GM18519 (cell line): ENCODE measurements at regions not wholly inside any gene's neighbourhood (a gene's known extent, or its start where the extent isn't known, plus 50 kb on each side); places are given as distances from the start of the nearest gene placed in this dataset.

Experiments used
- ATAC-seq: cut with Tn5 transposase; IDR thresholded peaks from one replicate; pipeline ENCODE4 v1.9.1; 2021; ENCODE audit warnings: mild to moderate bottlenecking, moderate library complexity; ENCODE audit not compliant: unreplicated experiment, low FRiP score

DNA sequence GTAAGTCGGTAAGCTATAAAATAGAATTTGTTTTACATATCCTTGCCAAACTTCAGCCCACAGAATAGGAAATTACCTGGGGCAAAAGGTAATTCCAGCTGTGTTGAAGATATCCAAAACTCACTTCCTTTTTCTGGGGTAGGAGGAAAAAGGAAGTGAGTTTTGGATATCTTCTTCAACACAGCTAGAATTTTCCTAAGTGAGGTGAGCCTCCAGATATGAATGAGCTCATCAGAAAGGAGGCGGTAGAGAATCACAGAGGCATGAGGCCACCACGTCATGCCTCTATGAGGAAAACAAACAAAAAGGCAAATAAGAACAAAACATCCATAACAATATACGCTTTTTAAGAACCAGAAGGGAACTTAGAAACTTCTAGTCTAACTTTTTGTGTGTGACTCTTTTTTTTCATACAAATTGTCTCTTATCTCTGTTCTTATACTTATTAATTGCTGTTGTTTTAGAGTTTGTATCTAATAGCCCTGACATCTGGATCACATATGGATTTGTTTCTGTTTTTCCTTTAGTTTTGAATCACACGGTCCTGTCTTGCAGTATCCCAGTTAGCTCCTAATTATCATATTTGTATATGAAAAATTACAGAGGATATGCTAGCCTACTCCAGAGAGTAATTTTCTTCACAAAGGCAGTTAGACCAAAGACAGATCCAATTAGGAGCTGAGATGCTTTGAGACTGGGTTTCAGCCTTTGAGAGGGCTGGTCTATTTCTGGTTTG lies 104.5 kb downstream of the RBM43 start:
- ATAC-seq, result no peak

DNA sequence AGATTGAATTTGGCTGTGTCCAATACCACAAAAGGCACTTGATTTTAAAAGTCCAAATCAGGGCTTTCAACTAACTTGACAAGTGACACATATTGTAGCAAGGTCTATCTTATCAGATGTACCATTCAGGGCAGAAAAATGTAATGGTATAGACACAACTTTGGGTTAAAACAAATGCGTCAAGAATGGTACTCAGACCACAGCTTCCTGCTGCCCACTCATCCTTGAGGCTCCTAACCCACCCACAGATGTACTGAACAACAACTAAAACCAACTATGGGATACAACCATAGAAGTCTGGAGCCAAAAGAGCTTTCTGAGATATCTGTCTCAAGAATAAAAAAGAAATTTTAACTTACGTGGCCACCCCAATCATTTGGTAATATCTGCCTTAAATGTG lies 105.2 kb downstream of the RBM43 start:
- no peak for ATAC-seq

DNA sequence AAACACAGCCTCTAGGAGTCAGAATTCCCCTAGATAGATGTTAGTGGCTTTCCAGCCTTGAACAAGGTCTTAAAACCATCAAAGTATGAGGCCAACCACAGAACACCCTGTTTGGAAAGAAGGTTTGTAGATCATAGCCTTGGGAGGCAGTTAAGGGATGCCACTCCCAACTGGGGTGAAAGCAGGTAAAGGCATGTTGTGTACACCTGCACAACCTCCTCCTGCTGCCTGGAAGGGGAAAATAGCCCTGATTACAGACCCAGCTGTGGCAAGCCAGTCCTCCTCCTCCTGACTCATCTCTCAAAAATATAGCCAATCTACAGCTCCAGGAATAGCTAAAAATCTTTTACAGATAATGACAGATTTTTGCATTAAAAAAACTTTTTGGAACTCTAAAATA lies 108.1 kb downstream of the RBM43 start:
- no peak for ATAC-seq

DNA sequence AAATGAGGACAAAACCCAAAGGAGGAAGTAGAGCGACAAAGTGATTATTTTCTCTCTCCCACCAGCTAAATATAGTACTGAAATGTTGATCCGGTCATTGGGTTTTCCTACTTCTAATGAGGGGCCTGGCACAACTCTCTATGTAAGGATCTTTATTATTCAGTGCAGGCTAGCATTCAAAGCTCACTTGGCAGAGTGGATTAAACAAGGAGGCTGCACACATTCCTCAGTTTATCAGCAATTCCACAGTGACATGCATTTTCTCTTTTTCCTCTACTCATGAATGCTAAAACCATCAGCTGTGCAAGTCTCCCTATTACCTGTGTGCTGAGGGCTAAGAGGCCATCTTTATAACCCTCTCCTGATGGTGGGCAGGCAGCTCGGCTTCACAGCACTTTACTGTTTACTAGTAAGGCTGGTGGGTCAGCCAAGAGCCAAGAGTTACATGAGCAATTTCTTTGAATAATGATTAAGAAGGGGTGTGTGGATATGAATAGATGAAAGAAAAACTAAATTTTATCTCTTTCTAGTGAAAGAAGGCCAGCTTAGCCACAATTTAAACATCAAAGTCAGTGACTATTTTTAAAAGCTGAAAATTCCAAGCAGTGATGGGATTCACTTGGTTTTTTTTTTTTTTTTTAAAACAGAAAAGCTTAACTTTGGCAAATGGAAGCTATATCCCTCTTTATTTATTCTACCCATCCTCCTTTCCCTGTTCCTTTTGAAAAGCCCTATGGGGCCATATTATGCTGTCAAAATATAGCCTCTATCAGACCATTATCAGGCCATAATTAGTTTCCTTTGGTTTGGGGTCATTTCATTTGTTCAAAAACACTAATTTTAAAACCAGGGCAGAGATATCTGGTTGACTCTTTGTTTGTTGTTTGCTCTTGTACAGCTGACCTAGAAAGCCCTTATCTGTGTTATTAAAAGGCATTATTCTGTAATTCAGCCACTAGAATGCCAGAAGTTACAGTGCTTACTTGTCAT lies 111.0 kb downstream of the RBM43 start:
- no peak for ATAC-seq

DNA sequence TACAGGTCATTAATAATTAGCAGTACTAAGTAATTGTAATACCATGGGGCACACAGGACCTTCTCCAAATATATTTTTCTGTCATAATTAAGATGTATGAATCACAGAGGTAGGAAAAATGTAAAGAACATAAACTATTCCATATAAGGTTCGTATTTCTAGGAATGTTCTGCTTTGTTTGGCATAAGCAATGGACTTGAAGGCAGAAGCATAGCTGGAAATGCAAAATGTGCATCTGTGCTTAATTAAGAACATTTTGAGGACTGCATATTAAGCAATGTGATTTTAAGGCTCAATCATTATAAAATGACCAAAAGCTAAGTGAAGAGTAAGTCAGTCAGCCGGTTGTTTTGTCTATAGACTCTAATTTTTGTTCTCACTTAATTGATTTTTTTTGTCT lies 123.2 kb downstream of the RBM43 start:
- ATAC-seq, result no peak

DNA sequence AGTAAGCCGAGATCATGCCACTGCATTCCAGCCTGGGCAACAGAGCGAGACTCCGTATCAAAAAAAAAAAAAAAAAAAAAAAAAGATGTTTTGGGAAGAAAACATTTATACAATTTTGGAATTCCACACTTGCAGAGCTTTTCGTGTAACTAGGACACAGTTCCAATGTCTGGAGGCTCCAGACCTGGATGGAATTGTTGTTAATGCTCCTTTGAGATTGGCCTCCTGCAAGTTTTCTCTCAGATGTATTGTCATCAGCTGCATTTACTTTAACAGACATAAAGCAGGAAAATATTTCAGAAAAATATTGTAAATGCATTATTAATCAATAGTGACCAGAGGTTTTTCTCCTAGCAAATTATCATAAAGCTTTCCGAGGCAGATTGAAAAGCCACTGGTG lies 124.1 kb downstream of the RBM43 start:
- no peak for ATAC-seq

DNA sequence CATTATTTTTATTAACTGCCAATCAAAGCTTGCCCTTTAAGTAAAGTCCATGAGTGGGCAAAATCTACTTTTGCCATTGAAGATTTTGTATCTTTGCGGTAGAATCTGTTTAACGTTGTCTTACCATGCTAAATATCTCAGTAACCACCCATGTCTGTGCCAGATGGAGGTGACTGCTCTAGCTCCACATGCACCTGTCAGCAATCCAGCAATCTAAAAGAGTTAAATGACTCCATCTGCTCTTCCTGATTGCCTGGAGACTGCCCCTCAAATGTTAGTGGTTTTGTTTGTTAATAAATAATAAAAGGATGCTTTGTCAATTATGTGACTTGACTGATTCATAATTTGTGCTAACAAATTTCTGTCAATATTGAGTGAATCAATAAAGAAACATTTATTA lies 141.7 kb downstream of the RBM43 start:
- no peak for ATAC-seq

DNA sequence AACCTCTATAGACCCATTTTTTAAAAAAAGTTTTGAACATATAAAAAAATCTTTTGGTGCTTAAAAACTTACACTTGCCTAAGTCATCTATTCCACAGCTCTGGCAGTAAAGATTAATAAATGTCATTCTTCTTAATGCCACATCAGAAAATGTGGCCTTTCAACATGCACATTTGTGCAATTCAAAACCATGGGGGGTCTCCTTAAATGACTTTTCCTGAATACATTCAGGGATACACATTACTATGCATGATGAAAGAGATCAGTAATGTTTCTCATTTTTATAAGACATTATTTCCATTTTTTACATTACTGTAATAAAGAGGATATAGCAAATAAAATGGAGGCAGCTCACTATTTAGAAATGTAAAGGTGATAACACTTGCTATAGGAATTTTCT lies 142.3 kb downstream of the RBM43 start:
- no peak for ATAC-seq

DNA sequence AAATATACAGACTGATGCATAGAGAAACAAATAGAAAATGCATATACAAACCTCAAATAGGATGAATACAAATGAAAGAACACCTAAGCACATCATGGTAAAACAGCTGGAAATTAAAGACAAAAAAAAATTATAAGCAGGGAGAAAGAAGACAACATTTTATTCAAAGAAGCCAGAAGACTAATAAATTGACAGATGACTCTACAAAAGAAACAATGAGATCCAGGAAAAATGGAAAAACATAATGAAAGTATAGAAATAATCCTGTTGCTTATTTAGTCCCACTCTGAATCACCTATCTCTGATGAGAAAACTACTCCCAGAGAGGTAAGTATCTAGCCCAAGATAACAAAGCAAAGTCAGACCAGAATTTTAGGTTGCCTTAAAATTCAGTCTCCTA lies 143.4 kb downstream of the RBM43 start:
- no peak for ATAC-seq

DNA sequence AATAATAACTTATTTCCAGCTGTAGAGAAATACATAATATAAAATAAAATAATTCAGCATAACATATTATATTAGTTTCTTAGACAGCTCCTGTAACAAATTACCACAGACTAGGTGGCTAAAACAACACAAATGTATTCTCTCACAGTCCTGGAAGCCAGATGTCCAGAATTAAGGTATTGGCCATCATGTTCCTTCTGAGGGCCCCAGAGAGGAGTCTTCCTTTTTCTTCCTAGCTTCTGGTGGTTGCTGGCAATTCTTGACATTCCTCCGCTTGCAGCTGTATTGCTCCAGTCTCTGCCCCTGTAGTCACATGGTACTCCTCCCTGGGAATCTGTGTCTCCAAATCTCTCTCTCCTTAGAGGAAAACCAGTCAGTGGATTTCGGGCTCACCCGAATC lies 146.8 kb downstream of the RBM43 start:
- ATAC-seq, result no peak

DNA sequence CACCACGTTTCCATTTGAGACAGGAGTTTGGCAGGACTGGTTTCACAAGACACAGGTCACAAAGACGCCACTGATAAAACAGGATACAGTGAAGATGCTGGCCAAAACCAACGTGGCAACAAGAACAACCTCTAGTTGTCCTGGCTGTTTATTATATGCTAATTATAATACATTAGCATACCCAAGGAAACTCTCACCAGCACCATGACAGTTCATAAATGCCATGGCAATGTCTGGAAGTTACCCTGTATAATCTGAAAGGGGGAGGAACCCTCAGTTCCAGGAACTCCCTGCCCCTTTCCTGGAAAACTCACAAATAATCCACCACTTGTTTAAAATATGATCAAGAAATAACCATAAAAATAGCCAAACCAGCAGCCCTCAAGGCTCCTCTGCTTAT lies 148.3 kb downstream of the RBM43 start:
- ATAC-seq, result no peak

DNA sequence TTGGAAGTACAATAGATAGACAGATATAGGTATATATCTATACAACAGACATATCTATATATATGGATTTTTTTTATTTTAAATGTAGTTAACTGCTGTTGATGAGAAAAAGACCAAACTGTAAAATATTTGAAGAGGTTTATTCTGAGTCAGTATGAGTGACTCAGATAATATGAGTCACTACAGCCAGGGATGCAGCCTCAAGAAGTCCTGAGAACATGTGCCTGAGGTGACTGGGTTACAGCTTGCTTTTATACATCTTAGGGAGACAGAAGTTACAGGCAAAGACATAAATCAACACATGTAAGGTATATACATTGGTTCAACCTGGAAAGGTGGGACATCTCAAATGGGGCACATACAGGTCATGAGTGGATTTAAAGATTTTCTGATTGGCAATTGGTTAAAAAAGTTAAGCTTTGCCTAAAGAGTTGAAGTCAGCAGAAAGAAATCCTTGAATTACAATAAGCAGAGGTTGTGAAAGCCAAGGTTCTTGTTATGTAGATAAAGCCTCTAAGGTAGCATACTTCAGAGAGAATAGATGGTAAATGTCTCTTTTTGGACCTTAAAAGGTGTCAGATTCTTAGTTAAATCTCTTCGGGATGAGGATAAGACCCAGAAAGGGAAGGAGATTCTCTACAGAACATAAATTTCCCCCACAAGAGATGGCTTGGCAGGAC lies 149.9 kb downstream of the RBM43 start:
- no peak for ATAC-seq

DNA sequence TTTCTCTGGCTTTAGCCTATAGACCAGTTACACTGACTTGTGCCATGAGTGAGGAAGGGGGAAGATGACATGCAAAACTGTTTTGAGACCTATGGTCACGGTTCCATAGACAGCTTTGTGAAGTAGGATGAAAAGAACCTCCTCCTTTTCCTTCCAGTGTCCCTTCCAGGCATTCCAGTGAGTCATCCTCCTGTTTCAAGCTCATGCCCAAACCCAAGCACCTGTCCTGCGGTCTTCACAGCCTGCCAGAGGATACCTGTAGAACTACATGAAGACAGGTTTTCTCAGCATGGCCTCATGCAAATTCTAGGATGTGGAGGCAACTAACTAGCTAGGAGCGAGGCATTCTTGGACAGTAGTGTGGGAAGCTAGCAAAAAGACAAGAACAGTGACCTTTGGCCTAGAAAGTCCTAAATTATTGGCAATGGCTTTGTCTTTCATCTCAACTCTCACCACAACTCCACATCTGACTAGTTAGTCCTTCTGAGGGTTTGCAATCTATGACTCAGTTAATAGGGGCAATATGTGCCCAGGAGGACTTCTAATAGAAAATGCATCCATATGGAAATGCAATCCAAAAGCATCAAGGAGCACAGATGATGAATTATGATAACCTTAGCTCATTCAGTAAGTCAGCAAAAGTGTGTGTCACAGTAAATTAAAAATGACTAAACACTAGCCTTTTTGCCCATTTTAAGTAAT lies 154.7 kb downstream of the RBM43 start:
- ATAC-seq, result no peak

DNA sequence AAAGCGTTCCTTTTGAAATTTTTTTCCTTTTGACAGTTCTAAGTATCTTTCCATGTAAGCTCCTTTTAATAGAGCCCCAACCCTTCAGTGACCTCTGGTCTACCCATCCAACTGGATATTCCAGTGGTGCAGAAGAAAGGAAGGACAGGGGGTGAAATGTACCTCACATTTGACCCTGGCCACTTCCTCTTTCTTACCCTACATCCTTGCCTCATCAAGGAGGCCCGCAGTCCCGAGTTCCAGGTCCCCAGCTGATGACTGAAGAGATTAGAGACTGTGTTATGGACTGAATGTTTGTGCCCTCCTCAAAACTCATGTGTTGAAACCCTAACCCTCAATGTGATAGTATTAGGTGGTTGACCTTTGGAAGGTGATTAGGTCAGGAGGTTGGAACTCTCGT lies 158.1 kb downstream of the RBM43 start:
- no peak for ATAC-seq

DNA sequence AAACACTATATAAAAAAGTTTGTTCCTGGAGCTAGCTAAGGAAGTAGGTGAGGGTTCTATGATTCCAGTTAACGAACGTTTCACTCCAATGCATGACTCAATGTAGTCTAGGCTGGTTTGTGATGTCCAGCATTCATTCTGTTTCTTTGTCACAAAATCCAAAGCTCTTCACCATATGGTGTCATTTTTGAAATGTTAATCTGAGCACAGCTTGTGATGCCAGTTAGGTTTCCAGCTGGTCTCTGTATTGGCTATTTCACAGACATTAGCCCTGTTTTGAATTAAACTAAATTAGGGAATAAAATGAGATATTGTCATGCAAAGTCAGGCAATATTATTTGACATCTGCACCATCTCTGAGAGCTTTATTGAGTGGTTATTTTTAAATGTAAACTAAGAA lies 159.4 kb downstream of the RBM43 start:
- ATAC-seq, result no peak

DNA sequence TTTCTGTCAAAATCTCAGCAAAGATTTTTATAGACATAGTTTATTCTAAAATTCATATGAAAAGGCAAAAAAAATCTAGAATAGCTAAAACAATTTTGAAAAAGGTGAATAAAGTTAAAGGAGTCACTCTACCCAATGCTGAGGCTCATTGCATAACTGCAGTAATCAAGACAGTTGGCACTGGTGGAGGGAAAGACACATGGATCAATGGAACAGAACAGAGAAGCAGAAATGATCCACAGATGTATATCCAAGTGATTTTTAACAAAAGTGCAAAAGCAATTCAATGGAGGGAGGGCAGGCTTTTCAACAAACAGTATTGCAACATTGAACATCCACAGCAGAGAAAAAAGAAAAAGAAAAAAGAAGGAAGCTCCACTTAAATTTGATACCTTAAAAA lies 162.8 kb downstream of the RBM43 start:
- no peak for ATAC-seq

DNA sequence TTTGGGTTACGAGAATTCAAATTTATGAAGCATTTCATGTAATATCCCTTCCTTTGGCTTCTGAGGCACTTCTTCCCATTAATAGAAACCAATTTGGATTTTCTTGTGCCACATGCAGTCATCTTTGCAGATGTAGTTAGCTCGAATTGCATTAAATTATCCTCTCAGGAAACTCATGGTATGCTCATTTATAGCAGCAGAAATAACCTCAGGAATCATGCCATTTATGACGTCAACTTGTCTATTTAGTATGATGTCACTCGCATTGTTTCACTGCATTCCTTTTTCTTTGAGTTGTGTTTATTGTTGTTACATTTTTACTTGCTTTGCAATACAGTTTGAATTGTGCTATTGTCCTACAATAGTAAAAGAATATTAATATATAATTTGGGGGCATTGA lies 163.8 kb downstream of the RBM43 start:
- ATAC-seq, result no peak

DNA sequence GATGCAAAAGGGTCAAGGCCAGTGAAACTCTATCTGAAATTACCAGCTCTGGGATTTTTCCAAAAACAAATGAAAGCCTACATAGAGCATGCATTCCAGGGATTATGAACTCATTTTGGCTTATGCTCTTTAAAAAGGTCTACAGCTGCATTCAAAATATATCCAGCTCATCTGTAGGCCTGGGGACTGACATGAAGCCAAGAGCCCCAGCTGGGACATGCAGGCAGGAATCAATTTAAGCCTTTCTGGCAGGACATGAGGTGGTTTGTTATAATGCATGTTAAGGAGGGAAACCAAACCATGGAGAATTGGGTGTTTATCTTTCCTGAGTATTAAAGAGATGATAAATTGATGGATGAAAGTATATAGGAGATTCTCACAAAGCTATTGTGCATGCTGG lies 164.5 kb downstream of the RBM43 start:
- no peak for ATAC-seq

DNA sequence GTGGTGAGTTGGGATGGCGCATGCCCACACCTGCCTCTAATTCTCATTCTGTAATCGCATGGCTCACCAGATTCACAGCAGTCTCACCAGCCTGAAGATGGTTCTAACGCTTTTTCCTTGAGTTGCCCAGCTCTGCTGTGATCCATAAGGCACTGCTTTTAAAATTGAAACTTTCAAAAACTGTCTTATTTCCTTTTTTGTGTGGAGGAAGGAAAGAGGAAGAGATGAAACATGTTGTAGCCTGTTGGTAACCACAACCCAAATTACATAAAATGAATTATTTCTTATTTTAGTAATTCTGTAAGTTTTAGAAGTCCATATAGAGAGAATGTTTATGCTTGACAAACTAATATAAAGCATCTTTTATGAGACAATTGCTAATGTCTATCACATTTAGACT lies 165.4 kb downstream of the RBM43 start:
- ATAC-seq, result no peak

DNA sequence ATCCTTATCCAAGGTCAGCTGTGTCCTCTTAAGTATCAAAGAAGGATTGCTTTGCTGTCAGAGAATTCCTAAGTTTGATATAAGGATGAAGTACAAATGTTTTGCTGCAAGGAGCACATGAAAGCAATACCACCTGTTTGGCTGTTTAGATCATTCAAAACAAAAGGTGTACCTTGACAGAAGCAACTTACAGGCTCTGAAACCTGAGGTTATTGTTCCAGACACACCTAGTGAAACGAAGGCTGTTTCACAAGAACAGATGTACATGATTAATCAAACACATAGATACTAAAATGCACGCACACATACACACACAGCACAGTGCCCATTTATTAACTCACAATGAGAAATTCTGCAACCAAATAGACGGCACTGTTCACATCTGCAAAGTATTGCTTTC lies 166.2 kb downstream of the RBM43 start:
- ATAC-seq, result no peak

DNA sequence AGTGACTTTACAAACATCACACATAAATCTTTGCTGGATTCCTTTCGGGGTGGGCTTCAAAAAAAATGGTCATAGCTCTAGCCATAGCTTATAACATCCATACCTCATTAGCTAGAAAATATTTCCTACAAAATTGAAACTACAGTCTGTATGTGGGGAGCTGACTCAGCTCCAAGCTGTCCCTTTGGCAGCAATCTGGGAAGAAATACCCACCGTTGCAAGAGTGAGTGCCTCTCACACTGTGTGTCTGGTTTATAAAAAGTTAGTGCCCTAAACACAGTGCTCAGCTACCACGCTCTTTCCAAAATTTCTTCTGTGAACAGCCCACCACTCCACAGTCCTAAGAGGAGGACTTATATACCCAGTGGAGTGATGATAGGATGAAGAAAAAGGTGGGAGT lies 170.1 kb downstream of the RBM43 start:
- no peak for ATAC-seq
